Osteoblast (primary cell): ENCODE measurements at regions not wholly inside any gene's neighbourhood (a gene's known extent, or its start where the extent isn't known, plus 50 kb on each side); places are given as distances from the start of the nearest gene placed in this dataset. TPM values are rescaled to one million over a fixed set of nuclear protein-coding genes. Genes with fewer than 3 reads are reported as not detected.

Experiments used
- DNase-seq: peaks from one replicate; pipeline ENCODE4 v3.0.0; 2011; ENCODE audit warnings: low spot score, mixed read lengths; ENCODE audit not compliant: insufficient read length; ENCODE audit errors: missing footprints
- H2AFZ ChIP-seq: 2 replicates; pipeline ENCODE4 v1.6.0; 2011; ENCODE audit warnings: mild to moderate bottlenecking, low read length
- H3K27ac ChIP-seq: 2 replicates; pipeline ENCODE4 v1.5.1; 2011; ENCODE audit warnings: mild to moderate bottlenecking, low read depth, low read length, moderate library complexity
- H3K27me3 ChIP-seq: 2 replicates; pipeline ENCODE4 v1.6.0; 2012; ENCODE audit warnings: mild to moderate bottlenecking, control low read depth, inconsistent platforms, low read length, moderate library complexity; ENCODE audit not compliant: insufficient read depth
- H3K36me3 ChIP-seq: 2 replicates; pipeline ENCODE4 v1.5.1; 2011; ENCODE audit warnings: mild to moderate bottlenecking, low read length, control low read depth, moderate library complexity; ENCODE audit not compliant: insufficient read depth
- H3K4me1 ChIP-seq: 2 replicates; pipeline ENCODE4 v1.5.1; 2011; ENCODE audit warnings: mild to moderate bottlenecking, low read length, control low read depth, moderate library complexity; ENCODE audit not compliant: insufficient read depth
- H3K4me2 ChIP-seq: 2 replicates; pipeline ENCODE4 v1.6.0; 2011; ENCODE audit warnings: mild to moderate bottlenecking, low read length; ENCODE audit not compliant: insufficient read depth
- H3K4me3 ChIP-seq: fragments of 200-600 bp; sonication (generic); 3 replicates; pipeline ENCODE4 v1.5.1; 2012; ENCODE audit warnings: mild to moderate bottlenecking, low read length, inconsistent platforms; ENCODE audit not compliant: insufficient read depth
- H3K79me2 ChIP-seq: 2 replicates; pipeline ENCODE4 v1.6.0; 2012; ENCODE audit warnings: mild to moderate bottlenecking, low read length, control low read depth, inconsistent platforms; ENCODE audit not compliant: insufficient read depth
- H3K9me3 ChIP-seq: 2 replicates; pipeline ENCODE4 v1.5.1; 2011; ENCODE audit warnings: low read depth, low read length, control low read depth
- H4K20me1 ChIP-seq: 2 replicates; pipeline ENCODE4 v1.6.0; 2012; ENCODE audit warnings: mild to moderate bottlenecking, low read length, control low read depth; ENCODE audit not compliant: insufficient read depth
- small RNA-seq: library from RNA; depleted of rRNA; stranded (forward); fragments of <200 nt; gene quantifications from one replicate; pipeline ENCODE3, GENCODE V24; 2012
- TF ChIP-seq, protein P1 (sequence below): IDR thresholded peaks from 2 replicates; pipeline ENCODE4 v1.5.1; 2011; ENCODE audit warnings: mild to moderate bottlenecking, low read depth, low read length, moderate library complexity; ENCODE audit errors: extremely low read depth

DNA sequence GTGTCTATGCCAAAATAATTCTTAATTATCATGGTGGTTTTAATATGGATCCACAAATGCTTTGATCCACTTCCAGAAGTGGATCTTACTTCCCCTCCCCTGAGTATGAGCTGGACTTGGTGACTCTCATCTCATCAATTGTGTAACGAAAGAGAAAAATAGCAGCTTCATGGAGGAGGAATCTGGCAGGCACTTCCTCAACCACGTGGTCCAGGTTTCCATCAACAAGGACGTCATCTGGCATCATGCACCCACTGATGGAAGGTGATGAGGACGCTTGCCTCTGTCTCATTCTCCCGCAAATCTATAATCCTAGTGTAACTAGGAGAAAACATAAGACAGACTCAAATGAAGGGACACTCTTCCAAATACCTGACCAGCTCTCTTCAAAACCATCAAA, 54.6 kb upstream of the S1PR3 start:
- Histone ChIP-seq H4K20me1 (no peaks in the 10 kb centered on the region), H3K79me2 (no peaks in the 10 kb centered on the region), H3K4me3 (no peak overlapping the region), H3K4me2 (no peak overlapping the region), H3K4me1 (no peaks in the 10 kb centered on the region), H3K36me3 (no peaks in the 10 kb centered on the region), H3K27ac (no peak overlapping the region), H2AFZ (no peak overlapping the region), H3K9me3 (no peaks in the 10 kb centered on the region), H3K27me3 (no peaks in the 10 kb centered on the region)
- no peak for DNase-seq
- TF ChIP-seq, protein P1, sequence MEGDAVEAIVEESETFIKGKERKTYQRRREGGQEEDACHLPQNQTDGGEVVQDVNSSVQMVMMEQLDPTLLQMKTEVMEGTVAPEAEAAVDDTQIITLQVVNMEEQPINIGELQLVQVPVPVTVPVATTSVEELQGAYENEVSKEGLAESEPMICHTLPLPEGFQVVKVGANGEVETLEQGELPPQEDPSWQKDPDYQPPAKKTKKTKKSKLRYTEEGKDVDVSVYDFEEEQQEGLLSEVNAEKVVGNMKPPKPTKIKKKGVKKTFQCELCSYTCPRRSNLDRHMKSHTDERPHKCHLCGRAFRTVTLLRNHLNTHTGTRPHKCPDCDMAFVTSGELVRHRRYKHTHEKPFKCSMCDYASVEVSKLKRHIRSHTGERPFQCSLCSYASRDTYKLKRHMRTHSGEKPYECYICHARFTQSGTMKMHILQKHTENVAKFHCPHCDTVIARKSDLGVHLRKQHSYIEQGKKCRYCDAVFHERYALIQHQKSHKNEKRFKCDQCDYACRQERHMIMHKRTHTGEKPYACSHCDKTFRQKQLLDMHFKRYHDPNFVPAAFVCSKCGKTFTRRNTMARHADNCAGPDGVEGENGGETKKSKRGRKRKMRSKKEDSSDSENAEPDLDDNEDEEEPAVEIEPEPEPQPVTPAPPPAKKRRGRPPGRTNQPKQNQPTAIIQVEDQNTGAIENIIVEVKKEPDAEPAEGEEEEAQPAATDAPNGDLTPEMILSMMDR = no peak

GRCh38 chr9:88937248-88937647, 54.0 kb upstream of the S1PR3 start:
- H2AFZ ChIP-seq = no peak overlapping the region
- no peaks in the 10 kb centered on the region for H3K9me3 ChIP-seq
- TF ChIP-seq, protein P1 = no peak
- DNase-seq = no peak
- H3K4me2 ChIP-seq = no peak overlapping the region
- H3K27ac ChIP-seq = no peak overlapping the region
- no peaks in the 10 kb centered on the region for H3K79me2 ChIP-seq
- no peaks in the 10 kb centered on the region for H4K20me1 ChIP-seq
- H3K36me3 ChIP-seq = no peaks in the 10 kb centered on the region
- H3K4me1 ChIP-seq = no peaks in the 10 kb centered on the region
- no peaks in the 10 kb centered on the region for H3K27me3 ChIP-seq
- H3K4me3 ChIP-seq = no peak overlapping the region

GRCh38 chr9:88938189-88938588, 53.1 kb upstream of the S1PR3 start:
- DNase-seq = no peak
- no peak overlapping the region for H3K27ac ChIP-seq
- no peak overlapping the region for H3K4me2 ChIP-seq
- no peaks in the 10 kb centered on the region for H3K36me3 ChIP-seq
- no peaks in the 10 kb centered on the region for H3K4me1 ChIP-seq
- H4K20me1 ChIP-seq = no peaks in the 10 kb centered on the region
- TF ChIP-seq, protein P1 = no peak
- H3K4me3 ChIP-seq = no peak overlapping the region
- H3K79me2 ChIP-seq = no peaks in the 10 kb centered on the region
- no peak overlapping the region for H2AFZ ChIP-seq
- H3K27me3 ChIP-seq = no peaks in the 10 kb centered on the region
- H3K9me3 ChIP-seq = no peaks in the 10 kb centered on the region

Small RNA genes in the stretch of these regions (small RNA-seq; reads per million reads assigned to genes)
- gene MIR4289 = not detected
